GM12878 (cell line): ENCODE measurements at regions not wholly inside any gene's neighbourhood (a gene's known extent, or its start where the extent isn't known, plus 50 kb on each side); places are given as distances from the start of the nearest gene placed in this dataset.
A peak's percentile ranks its signal among the peaks of the same experiment; 100 is the strongest.

Source experiments
- ATAC-seq: fragments of 200-7000 bp; cut with Tn5 transposase; 3 replicates; pipeline ENCODE4 v1.9.1; 2020; ENCODE audit warnings: mild to moderate bottlenecking, moderate library complexity
- BruUV-seq: library from RNA; stranded (reverse); fragments of 400-500 nt; replicated peaks from 2 replicates; lab custom pipeline; 2021; lab: Mats Ljungman, UMichigan
- CTCF ChIA-PET: fragments of 300-600 bp; sonication (Branson Sonifier 250); formaldehyde crosslinking; extraction: SDS; loops from one replicate; lab custom pipeline; 2021; ENCODE audit warnings: inconsistent platforms; lab: Yijun Ruan, JAX
- POLR2A ChIA-PET: fragments of 350-600 bp; formaldehyde crosslinking; extraction: SDS; loops from one replicate; lab custom pipeline; 2021; ENCODE audit warnings: inconsistent platforms; lab: Charles Lee
- RAD21 ChIA-PET: fragments of 300-600 bp; sonication (Branson Sonifier 250); formaldehyde crosslinking; loops from one replicate; lab custom pipeline; 2023; ENCODE audit warnings: antibody characterized with exemption; ENCODE audit not compliant: unreplicated experiment; lab: Charles Lee
- SMC1A ChIA-PET: fragments of 300-600 bp; sonication (Branson Sonifier 250); formaldehyde crosslinking; loops from one replicate; lab custom pipeline; 2023; ENCODE audit not compliant: unreplicated experiment, uncharacterized antibody; lab: Charles Lee
- DNase-seq: peaks from one replicate; pipeline ENCODE4 v3.0.0-alpha.2; 2011; ENCODE audit warnings: low read depth, low spot score
- FAIRE-seq: peaks from 3 replicates; lab custom pipeline; 2011; peaks lifted over from hg19 to GRCh38; lab: Jason Lieb, UNC
- H2AFZ ChIP-seq: 2 replicates; pipeline ENCODE4 v1.6.0; 2011; ENCODE audit warnings: low read depth, low read length, control low read depth; ENCODE audit not compliant: control insufficient read depth
- H3K27ac ChIP-seq: 2 replicates; pipeline ENCODE4 v1.5.1; 2011; ENCODE audit warnings: control low read depth; ENCODE audit not compliant: control insufficient read depth, insufficient read depth
- H3K27me3 ChIP-seq, 2 experiments: replicated peaks in 1 of 2; 2 replicates each; pipeline versions ENCODE4 v1.6.0 to v1.6.1; 2011; ENCODE audit warnings: low read length in 1 of 2; ENCODE audit not compliant: control insufficient read depth in 2 of 2, insufficient read depth in 2 of 2
- H3K36me3 ChIP-seq, 2 experiments: 2 replicates each; pipeline ENCODE4 v1.5.1; 2011; ENCODE audit warnings: low read length in 1 of 2; ENCODE audit not compliant: control insufficient read depth in 2 of 2, insufficient read depth in 2 of 2
- H3K4me1 ChIP-seq: 2 replicates; pipeline ENCODE4 v1.6.1; 2011; ENCODE audit warnings: mild to moderate bottlenecking, low read length, moderate library complexity, mixed read lengths; ENCODE audit not compliant: control insufficient read depth, insufficient read depth
- H3K4me2 ChIP-seq: 2 replicates; pipeline ENCODE4 v1.6.0; 2011; ENCODE audit warnings: control low read depth; ENCODE audit not compliant: control insufficient read depth, insufficient read depth
- H3K4me3 ChIP-seq: fragments of 200-600 bp; sonication (generic); 2 replicates; pipeline ENCODE4 v1.5.1; 2016
- H3K79me2 ChIP-seq: 2 replicates; pipeline ENCODE4 v1.6.0; 2011; ENCODE audit warnings: low read length; ENCODE audit not compliant: control insufficient read depth, insufficient read depth
- H3K9ac ChIP-seq: 2 replicates; pipeline ENCODE4 v1.8.0; 2011; ENCODE audit warnings: low read length, control low read depth, mixed read lengths; ENCODE audit not compliant: control insufficient read depth, insufficient read depth
- H3K9me3 ChIP-seq: replicated peaks from 3 replicates; pipeline ENCODE4 v1.5.1; 2011; ENCODE audit warnings: mild to moderate bottlenecking, low read length; ENCODE audit not compliant: control insufficient read depth, insufficient read depth
- H4K20me1 ChIP-seq: 2 replicates; pipeline ENCODE4 v1.6.0; 2011; ENCODE audit not compliant: control insufficient read depth, insufficient read depth
- CBFB ChIP-seq: IDR thresholded peaks from 2 replicates; pipeline ENCODE4 v1.6.1; 2016; ENCODE audit warnings: antibody characterized with exemption, low read depth
- CREB1 ChIP-seq: IDR thresholded peaks from 2 replicates; pipeline ENCODE4 v1.6.1; 2012; ENCODE audit warnings: low read depth, mild to moderate bottlenecking, inconsistent platforms
- EZH2 ChIP-seq: IDR thresholded peaks from 2 replicates; pipeline ENCODE4 v1.6.1; 2012; ENCODE audit warnings: low read depth, mild to moderate bottlenecking, control low read depth, inconsistent platforms, low read length, borderline replicate concordance; ENCODE audit not compliant: control insufficient read depth
- HDAC2 ChIP-seq: fragments of 200-600 bp; sonication (generic); IDR thresholded peaks from 2 replicates; pipeline ENCODE4 v1.6.1; 2017
- JUND ChIP-seq: IDR thresholded peaks from 2 replicates; pipeline ENCODE4 v1.6.1; 2012; ENCODE audit warnings: low read depth, mild to moderate bottlenecking, low read length, improper control_type of control experiment, moderate library complexity
- KDM1A ChIP-seq: fragments of 200-600 bp; sonication (generic); IDR thresholded peaks from 2 replicates; pipeline ENCODE4 v1.6.1; 2016; ENCODE audit warnings: borderline replicate concordance
- LARP7 ChIP-seq: fragments of 450-650 bp; IDR thresholded peaks from 2 replicates; pipeline ENCODE4 v1.6.1; 2017; ENCODE audit warnings: mild to moderate bottlenecking
- MTA2 ChIP-seq: fragments of 450-650 bp; IDR thresholded peaks from 2 replicates; pipeline ENCODE4 v1.6.1; 2016; ENCODE audit warnings: low read depth, mild to moderate bottlenecking, moderate library complexity
- MTA3 ChIP-seq: IDR thresholded peaks from 2 replicates; pipeline ENCODE4 v1.6.1; 2012; ENCODE audit warnings: low read length, inconsistent platforms, borderline replicate concordance
- NFXL1 ChIP-seq: fragments of 450-650 bp; IDR thresholded peaks from 2 replicates; pipeline ENCODE4 v1.6.1; 2017; ENCODE audit warnings: antibody characterized with exemption, mild to moderate bottlenecking, borderline replicate concordance
- NFYB ChIP-seq: IDR thresholded peaks from 2 replicates; pipeline ENCODE4 v1.6.1; 2011; ENCODE audit warnings: low read depth, mild to moderate bottlenecking, low read length, improper control_type of control experiment, moderate library complexity; ENCODE audit not compliant: insufficient read depth
- POLR2A ChIP-seq: IDR thresholded peaks from 2 replicates; pipeline ENCODE4 v1.6.1; 2011; ENCODE audit warnings: low read depth, mild to moderate bottlenecking, low read length
- SIN3A ChIP-seq: IDR thresholded peaks from 2 replicates; pipeline ENCODE4 v1.6.1; 2012; ENCODE audit warnings: low read depth, low read length, improper control_type of control experiment
- SMARCA5 ChIP-seq: fragments of 450-650 bp; IDR thresholded peaks from 2 replicates; pipeline ENCODE4 v1.6.1; 2017; ENCODE audit warnings: mild to moderate bottlenecking
- SMC3 ChIP-seq: IDR thresholded peaks from 2 replicates; pipeline ENCODE4 v1.6.1; 2011; ENCODE audit warnings: low read length, improper control_type of control experiment, borderline replicate concordance
- SPI1 ChIP-seq: IDR thresholded peaks from 2 replicates; pipeline ENCODE4 v1.6.1; 2011; ENCODE audit warnings: low read depth, mild to moderate bottlenecking, low read length, moderate library complexity, borderline replicate concordance; ENCODE audit not compliant: insufficient read depth
- SUZ12 ChIP-seq: fragments of 200-600 bp; sonication (generic); IDR thresholded peaks from one replicate; pipeline ENCODE4 v1.6.1; 2018; ENCODE audit warnings: antibody characterized with exemption, mild to moderate bottlenecking; ENCODE audit not compliant: unreplicated experiment
- TAF1 ChIP-seq: IDR thresholded peaks from 2 replicates; pipeline ENCODE4 v1.6.1; 2011; ENCODE audit warnings: mild to moderate bottlenecking, low read depth, low read length, borderline replicate concordance
- TCF3 ChIP-seq: IDR thresholded peaks from 2 replicates; pipeline ENCODE4 v1.6.1; 2012; ENCODE audit warnings: low read depth, mild to moderate bottlenecking, low read length, borderline replicate concordance; ENCODE audit not compliant: insufficient read depth
- WGBS: methylation state at CpG from one replicate; pipeline ENCODE4 v1.1.6; 2016; ENCODE audit warnings: low lambda C conversion rate; ENCODE audit not compliant: insufficient replicate concordance, insufficient coverage; ENCODE audit errors: missing lambda C conversion rate; 5-methylcytosine and 5-hydroxymethylcytosine counted together
- in situ Hi-C: fragments of 300-500 bp; cut with MboI; formaldehyde crosslinking; loops from 9 replicates; pipeline ENCODE4 v1.14.3; 2018; ENCODE audit warnings: mixed read lengths
- intact Hi-C: fragments of 100-400 bp; cut with micrococcal nuclease; formaldehyde crosslinking; loops from one replicate; pipeline ENCODE4 v1.14.2; 2022; ENCODE audit not compliant: unreplicated experiment
- TF ChIP-seq, protein P1 (sequence below): IDR thresholded peaks from 2 replicates; pipeline ENCODE4 v1.6.1; 2012; ENCODE audit warnings: low read depth, low read length, improper control_type of control experiment
- TF ChIP-seq, protein P2 (sequence below): fragments of 450-650 bp; IDR thresholded peaks from 2 replicates; pipeline ENCODE4 v1.6.1; 2017; ENCODE audit warnings: mild to moderate bottlenecking, moderate library complexity
- TF ChIP-seq, protein P3 (sequence below): IDR thresholded peaks from 2 replicates; pipeline ENCODE4 v1.6.1; 2012; ENCODE audit warnings: low read length, inconsistent platforms

DNA sequence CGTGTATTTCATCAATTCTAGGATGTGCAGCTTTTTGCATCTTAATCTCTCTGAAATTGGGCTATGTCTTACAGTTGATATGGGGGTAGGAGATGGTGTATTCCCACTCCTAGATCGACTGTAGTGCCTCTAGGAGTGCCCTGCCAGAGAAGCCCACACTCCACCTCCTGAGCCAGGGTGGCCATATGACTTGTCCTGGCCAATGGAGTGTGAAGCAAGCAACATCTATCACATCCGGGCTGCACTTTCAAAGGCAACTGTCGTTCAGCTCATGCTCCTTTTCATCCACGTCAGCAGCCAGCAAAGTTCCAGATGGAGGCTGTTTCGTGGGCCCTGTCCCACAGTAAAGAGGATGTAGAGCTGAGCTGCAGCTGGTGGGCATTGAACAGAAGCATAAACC lies 149.4 kb upstream of the SLC1A4 start:
- POLR2A ChIA-PET: interaction anchor here (1.1 to 1.6 kb wide), 5 partner anchors 9 to 91 kb away, joined by 3 to 4 read pairs (median 3); no protein-coding TSS in a partner anchor
- no peak overlapping the region for H3K9ac ChIP-seq
- no peaks in the 10 kb centered on the region for H3K36me3 ChIP-seq
- in situ Hi-C loops (loop anchor here (10.0 kb wide), 1 partner anchor 195 kb away; no protein-coding TSS in a partner anchor), intact Hi-C loops (no loop called here)
- no peaks in the 10 kb centered on the region for H3K79me2 ChIP-seq
- RAD21 ChIA-PET: interaction anchor here (1.0 to 2.0 kb wide), 5 partner anchors 11 to 233 kb away, joined by 3 to 10 read pairs (median 6); no protein-coding TSS in a partner anchor
- no peaks in the 10 kb centered on the region for H3K27me3 ChIP-seq
- H3K4me1 ChIP-seq: peaks cover 24% of the 10 kb centered on the region
- DNase-seq: no peak
- 0 out of 2 replicates have a peak overlapping the region, but pooled peaks have one; percentile 9 for H3K4me2 ChIP-seq
- 12% methylated on average over 6 of the region's 6 CpGs for WGBS
- no peaks in the 10 kb centered on the region for H3K9me3 ChIP-seq
- no peak overlapping the region for H3K4me3 ChIP-seq
- BruUV-seq: no TSS peak
- H3K27ac ChIP-seq: peak overlapping the region; percentile 45
- SMC1A ChIA-PET: interaction anchor here (0.6 to 3.9 kb wide), 8 partner anchors 8 to 249 kb away, joined by 3 to 21 read pairs (median 4); no protein-coding TSS in a partner anchor
- H2AFZ ChIP-seq: peak overlapping the region; percentile 71
- CTCF ChIA-PET: interaction anchor here (0.6 to 2.9 kb wide), 10 partner anchors 8 to 263 kb away, joined by 3 to 18 read pairs (median 3); no protein-coding TSS in a partner anchor
- peak; percentile 90 for ATAC-seq
- no peaks in the 10 kb centered on the region for H4K20me1 ChIP-seq
- peak; percentile 92 for FAIRE-seq
- no peak for TF ChIP-seq SMARCA5
- no peak for TF ChIP-seq SPI1
- no peak for TF ChIP-seq KDM1A
- TF ChIP-seq TAF1: peak; percentile 56; the same call in 1 of the 2 replicates
- TF ChIP-seq NFYB: peak; percentile 76
- TF ChIP-seq LARP7: no peak
- TF ChIP-seq, protein P1, sequence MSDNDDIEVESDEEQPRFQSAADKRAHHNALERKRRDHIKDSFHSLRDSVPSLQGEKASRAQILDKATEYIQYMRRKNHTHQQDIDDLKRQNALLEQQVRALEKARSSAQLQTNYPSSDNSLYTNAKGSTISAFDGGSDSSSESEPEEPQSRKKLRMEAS: no peak
- TF ChIP-seq CBFB: no peak
- TF ChIP-seq, protein P2, sequence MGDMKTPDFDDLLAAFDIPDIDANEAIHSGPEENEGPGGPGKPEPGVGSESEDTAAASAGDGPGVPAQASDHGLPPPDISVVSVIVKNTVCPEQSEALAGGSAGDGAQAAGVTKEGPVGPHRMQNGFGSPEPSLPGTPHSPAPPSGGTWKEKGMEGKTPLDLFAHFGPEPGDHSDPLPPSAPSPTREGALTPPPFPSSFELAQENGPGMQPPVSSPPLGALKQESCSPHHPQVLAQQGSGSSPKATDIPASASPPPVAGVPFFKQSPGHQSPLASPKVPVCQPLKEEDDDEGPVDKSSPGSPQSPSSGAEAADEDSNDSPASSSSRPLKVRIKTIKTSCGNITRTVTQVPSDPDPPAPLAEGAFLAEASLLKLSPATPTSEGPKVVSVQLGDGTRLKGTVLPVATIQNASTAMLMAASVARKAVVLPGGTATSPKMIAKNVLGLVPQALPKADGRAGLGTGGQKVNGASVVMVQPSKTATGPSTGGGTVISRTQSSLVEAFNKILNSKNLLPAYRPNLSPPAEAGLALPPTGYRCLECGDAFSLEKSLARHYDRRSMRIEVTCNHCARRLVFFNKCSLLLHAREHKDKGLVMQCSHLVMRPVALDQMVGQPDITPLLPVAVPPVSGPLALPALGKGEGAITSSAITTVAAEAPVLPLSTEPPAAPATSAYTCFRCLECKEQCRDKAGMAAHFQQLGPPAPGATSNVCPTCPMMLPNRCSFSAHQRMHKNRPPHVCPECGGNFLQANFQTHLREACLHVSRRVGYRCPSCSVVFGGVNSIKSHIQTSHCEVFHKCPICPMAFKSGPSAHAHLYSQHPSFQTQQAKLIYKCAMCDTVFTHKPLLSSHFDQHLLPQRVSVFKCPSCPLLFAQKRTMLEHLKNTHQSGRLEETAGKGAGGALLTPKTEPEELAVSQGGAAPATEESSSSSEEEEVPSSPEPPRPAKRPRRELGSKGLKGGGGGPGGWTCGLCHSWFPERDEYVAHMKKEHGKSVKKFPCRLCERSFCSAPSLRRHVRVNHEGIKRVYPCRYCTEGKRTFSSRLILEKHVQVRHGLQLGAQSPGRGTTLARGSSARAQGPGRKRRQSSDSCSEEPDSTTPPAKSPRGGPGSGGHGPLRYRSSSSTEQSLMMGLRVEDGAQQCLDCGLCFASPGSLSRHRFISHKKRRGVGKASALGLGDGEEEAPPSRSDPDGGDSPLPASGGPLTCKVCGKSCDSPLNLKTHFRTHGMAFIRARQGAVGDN: 0 out of 2 replicates have a peak, but pooled peaks have one; percentile 35
- TF ChIP-seq SMC3: no peak
- no peak for TF ChIP-seq MTA2
- no peak for TF ChIP-seq JUND
- peak; percentile 68 for TF ChIP-seq POLR2A
- TF ChIP-seq SUZ12: no peak
- no peak for TF ChIP-seq EZH2
- TF ChIP-seq, protein P3, sequence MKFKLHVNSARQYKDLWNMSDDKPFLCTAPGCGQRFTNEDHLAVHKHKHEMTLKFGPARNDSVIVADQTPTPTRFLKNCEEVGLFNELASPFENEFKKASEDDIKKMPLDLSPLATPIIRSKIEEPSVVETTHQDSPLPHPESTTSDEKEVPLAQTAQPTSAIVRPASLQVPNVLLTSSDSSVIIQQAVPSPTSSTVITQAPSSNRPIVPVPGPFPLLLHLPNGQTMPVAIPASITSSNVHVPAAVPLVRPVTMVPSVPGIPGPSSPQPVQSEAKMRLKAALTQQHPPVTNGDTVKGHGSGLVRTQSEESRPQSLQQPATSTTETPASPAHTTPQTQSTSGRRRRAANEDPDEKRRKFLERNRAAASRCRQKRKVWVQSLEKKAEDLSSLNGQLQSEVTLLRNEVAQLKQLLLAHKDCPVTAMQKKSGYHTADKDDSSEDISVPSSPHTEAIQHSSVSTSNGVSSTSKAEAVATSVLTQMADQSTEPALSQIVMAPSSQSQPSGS: no peak
- no peak for TF ChIP-seq HDAC2
- TF ChIP-seq NFXL1: no peak
- peak; percentile 71 for TF ChIP-seq CREB1
- no peak for TF ChIP-seq TCF3
- TF ChIP-seq SIN3A: no peak
- TF ChIP-seq MTA3: 0 out of 2 replicates have a peak, but pooled peaks have one; percentile 31
